LoVo (cell line): ENCODE measurements at regions not wholly inside any gene's neighbourhood (a gene's known extent, or its start where the extent isn't known, plus 50 kb on each side); places are given as distances from the start of the nearest gene placed in this dataset.
"Not testable (repeated sequence)": the region's sequence is repeated elsewhere in the genome, so short reads cannot be mapped to it uniquely, and the experiment has no call there.

Experiments used
- DNase-seq: peaks from one replicate; pipeline ENCODE4 v3.0.0-alpha.2; 2016; ENCODE audit warnings: low spot score

GRCh38 chr6:140040396-140040795, 665.9 kb upstream of the CITED2 start:
- DNase-seq = no peak

- no peak for DNase-seq
Measured at GRCh38 chr6:140039364-140039763, 664.9 kb upstream of the CITED2 start.

- DNase-seq = no peak
Measured at GRCh38 chr6:140036196-140036595, 661.7 kb upstream of the CITED2 start.

GRCh38 chr6:140032189-140032588, 657.7 kb upstream of the CITED2 start:
- DNase-seq = no peak

- DNase-seq = no peak
Measured at GRCh38 chr6:140029551-140029950, 655.1 kb upstream of the CITED2 start.

- no peak for DNase-seq
Measured at GRCh38 chr6:140027219-140027618, 652.8 kb upstream of the CITED2 start.

GRCh38 chr6:140026546-140026945, 652.1 kb upstream of the CITED2 start:
- no peak for DNase-seq

- DNase-seq = no peak
Measured at GRCh38 chr6:140025171-140025570, 650.7 kb upstream of the CITED2 start.

GRCh38 chr6:140020207-140020791, 645.9 kb upstream of the CITED2 start:
- no peak for DNase-seq

- no peak for DNase-seq
Measured at GRCh38 chr6:140018588-140018987, 644.1 kb upstream of the CITED2 start.

GRCh38 chr6:140017470-140017869, 643.0 kb upstream of the CITED2 start:
- DNase-seq = peak; percentile 17

- no peak for DNase-seq
Measured at GRCh38 chr6:140012150-140012549, 637.7 kb upstream of the CITED2 start.

- peak; percentile 7 for DNase-seq
Measured at GRCh38 chr6:140011537-140011936, 637.1 kb upstream of the CITED2 start.

- DNase-seq = no peak
Measured at GRCh38 chr6:140009286-140009685, 634.8 kb upstream of the CITED2 start.

- no peak for DNase-seq
Measured at GRCh38 chr6:140007525-140007924, 633.1 kb upstream of the CITED2 start.

GRCh38 chr6:140003217-140003616, 628.8 kb upstream of the CITED2 start:
- DNase-seq = no peak

- no peak for DNase-seq
Measured at GRCh38 chr6:140002396-140003022, 628.1 kb upstream of the CITED2 start.

GRCh38 chr6:140001821-140002341, 627.4 kb upstream of the CITED2 start:
- DNase-seq = no peak

GRCh38 chr6:140001005-140001404, 626.6 kb upstream of the CITED2 start:
- DNase-seq = no peak

GRCh38 chr6:139999661-140000060, 625.2 kb upstream of the CITED2 start:
- DNase-seq = not testable (repeated sequence)

GRCh38 chr6:139998478-139998877, 624.0 kb upstream of the CITED2 start:
- not testable (repeated sequence) for DNase-seq

- no peak for DNase-seq
Measured at GRCh38 chr6:139996253-139996834, 621.9 kb upstream of the CITED2 start.

GRCh38 chr6:139994998-139995397, 620.5 kb upstream of the CITED2 start:
- DNase-seq = no peak
